Astrocyte (in vitro differentiated cells and primary cell): ENCODE measurements at regions not wholly inside any gene's neighbourhood (a gene's known extent, or its start where the extent isn't known, plus 50 kb on each side); places are given as distances from the start of the nearest gene placed in this dataset.

Experiments used
- DNase-seq: peaks from one replicate; pipeline ENCODE4 v3.0.0-alpha.2; 2010; ENCODE audit warnings: low read depth
- FAIRE-seq: peaks from 2 replicates; lab custom pipeline; 2011; peaks lifted over from hg19 to GRCh38; lab: Jason Lieb, UNC
- H2AFZ ChIP-seq: 2 replicates; pipeline ENCODE4 v1.6.0; 2012; ENCODE audit warnings: low read depth, low read length, inconsistent platforms
- H3K27ac ChIP-seq: 2 replicates; pipeline ENCODE4 v1.5.1; 2011; ENCODE audit warnings: low read depth, low read length, inconsistent platforms
- H3K27me3 ChIP-seq: 2 replicates; pipeline ENCODE4 v1.6.0; 2011; ENCODE audit warnings: low read length, inconsistent platforms; ENCODE audit not compliant: insufficient read depth
- H3K36me3 ChIP-seq: 2 replicates; pipeline ENCODE4 v1.5.1; 2011; ENCODE audit warnings: low read length, inconsistent platforms; ENCODE audit not compliant: insufficient read depth
- H3K4me1 ChIP-seq: 2 replicates; pipeline ENCODE4 v1.5.1; 2011; ENCODE audit warnings: low read length, inconsistent platforms; ENCODE audit not compliant: insufficient read depth
- H3K4me2 ChIP-seq: 2 replicates; pipeline ENCODE4 v1.6.0; 2012; ENCODE audit warnings: low read length, inconsistent platforms
- H3K4me3 ChIP-seq: 2 replicates; pipeline ENCODE4 v1.5.1; 2011; ENCODE audit warnings: low read depth, mild to moderate bottlenecking, low read length, inconsistent platforms; ENCODE audit not compliant: insufficient read depth
- H3K79me2 ChIP-seq: 2 replicates; pipeline ENCODE4 v1.6.0; 2012; ENCODE audit warnings: mild to moderate bottlenecking, low read length, inconsistent platforms; ENCODE audit not compliant: insufficient read depth
- H3K9ac ChIP-seq: 2 replicates; pipeline ENCODE4 v1.6.0; 2012; ENCODE audit warnings: mild to moderate bottlenecking, low read length, inconsistent platforms
- H3K9me3 ChIP-seq: 2 replicates; pipeline ENCODE4 v1.5.1; 2012; ENCODE audit warnings: low read depth, mild to moderate bottlenecking, low read length, inconsistent platforms; ENCODE audit not compliant: insufficient read depth
- H4K20me1 ChIP-seq: 2 replicates; pipeline ENCODE4 v1.6.0; 2012; ENCODE audit warnings: low read length, inconsistent platforms; ENCODE audit not compliant: insufficient read depth
- H3K27ac Mint-ChIP-seq: one replicate; pipeline ENCODE4 v1.8.0; 2021; ENCODE audit warnings: mild to moderate bottlenecking, mixed read lengths; ENCODE audit not compliant: unreplicated experiment
- H3K27me3 Mint-ChIP-seq: one replicate; pipeline ENCODE4 v1.8.0; 2021; ENCODE audit warnings: low read depth, mixed read lengths; ENCODE audit not compliant: unreplicated experiment
- H3K36me3 Mint-ChIP-seq: one replicate; pipeline ENCODE4 v1.8.0; 2021; ENCODE audit warnings: low read depth, mixed read lengths; ENCODE audit not compliant: unreplicated experiment
- H3K4me1 Mint-ChIP-seq: one replicate; pipeline ENCODE4 v1.8.0; 2021; ENCODE audit warnings: low read depth, mixed read lengths; ENCODE audit not compliant: unreplicated experiment
- H3K4me3 Mint-ChIP-seq: one replicate; pipeline ENCODE4 v1.8.0; 2021; ENCODE audit warnings: mild to moderate bottlenecking, moderate library complexity, mixed read lengths; ENCODE audit not compliant: unreplicated experiment
- H3K9me3 Mint-ChIP-seq: one replicate; pipeline ENCODE4 v1.8.0; 2021; ENCODE audit warnings: mild to moderate bottlenecking, mixed read lengths; ENCODE audit not compliant: unreplicated experiment
- EZH2 ChIP-seq: IDR thresholded peaks from 2 replicates; pipeline ENCODE4 v1.6.1; 2012; ENCODE audit warnings: mild to moderate bottlenecking, low read length, inconsistent platforms; ENCODE audit not compliant: insufficient read depth
- TF ChIP-seq, protein P1 (sequence below): IDR thresholded peaks from 2 replicates; pipeline ENCODE4 v1.5.1; 2011; ENCODE audit warnings: low read depth, mild to moderate bottlenecking, inconsistent platforms, low read length, moderate library complexity; ENCODE audit not compliant: insufficient read depth

DNA sequence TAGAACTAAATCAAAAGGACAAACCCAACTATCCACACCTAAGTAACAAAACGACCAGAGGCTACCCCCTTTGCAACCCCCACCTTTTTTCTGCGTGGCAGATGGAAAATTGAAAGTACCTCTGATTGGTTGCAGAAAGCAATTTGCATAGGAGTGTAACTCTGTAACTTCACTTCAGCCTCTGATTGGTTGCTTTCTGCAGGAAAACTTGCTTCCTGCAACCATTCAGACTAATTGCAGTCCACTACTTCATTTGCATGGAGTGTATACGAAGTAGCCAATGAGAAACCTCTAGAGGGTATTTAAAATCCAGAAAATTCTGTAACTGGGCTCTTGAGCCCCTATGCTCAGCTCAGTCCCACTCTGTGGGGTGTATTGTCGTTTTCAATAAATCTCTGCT lies 129.1 kb upstream of the OLIG3 start:
- H3K4me1 Mint-ChIP-seq = no peaks in the 10 kb centered on the region
- no peak overlapping the region for H3K9ac ChIP-seq
- no peak for FAIRE-seq

DNA sequence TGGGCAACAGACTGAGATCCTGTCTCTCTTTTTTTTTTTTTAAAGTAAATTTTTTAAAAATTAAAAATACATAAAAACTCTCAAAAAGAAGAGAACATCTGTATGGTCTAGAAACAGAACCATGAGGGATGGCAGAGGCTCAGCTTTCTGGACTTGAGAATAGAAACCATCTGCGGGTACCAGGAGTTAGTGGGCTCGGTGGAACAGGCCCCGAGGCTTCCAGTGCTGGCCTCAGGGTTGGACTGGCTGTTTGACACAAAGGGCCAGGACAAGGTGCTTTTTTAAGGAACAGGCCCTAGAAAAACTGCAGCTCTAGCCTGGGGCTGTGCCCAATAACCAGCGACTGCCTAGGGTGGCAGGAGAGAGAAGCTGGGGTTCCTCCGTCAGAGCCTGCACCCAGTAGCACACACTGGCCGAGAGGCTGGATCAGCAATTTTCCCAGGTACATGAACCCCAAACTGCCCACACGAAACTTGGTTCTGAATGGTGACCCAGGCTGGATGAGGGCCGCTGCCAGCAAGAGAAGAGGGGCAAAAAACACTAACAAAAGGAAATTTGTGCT lies 131.0 kb upstream of the OLIG3 start:
- no peaks in the 10 kb centered on the region for H4K20me1 ChIP-seq
- no peaks in the 10 kb centered on the region for H3K4me1 ChIP-seq
- FAIRE-seq = no peak
- H3K79me2 ChIP-seq = no peaks in the 10 kb centered on the region
- no peak overlapping the region for H3K4me2 ChIP-seq
- Mint-ChIP-seq H3K4me1 (no peaks in the 10 kb centered on the region), H3K9me3 (no peaks in the 10 kb centered on the region), H3K27me3 (no peaks in the 10 kb centered on the region), H3K36me3 (no peaks in the 10 kb centered on the region), H3K27ac (no peak overlapping the region), H3K4me3 (no peak overlapping the region)
- no peak for TF ChIP-seq EZH2
- TF ChIP-seq, protein P1, sequence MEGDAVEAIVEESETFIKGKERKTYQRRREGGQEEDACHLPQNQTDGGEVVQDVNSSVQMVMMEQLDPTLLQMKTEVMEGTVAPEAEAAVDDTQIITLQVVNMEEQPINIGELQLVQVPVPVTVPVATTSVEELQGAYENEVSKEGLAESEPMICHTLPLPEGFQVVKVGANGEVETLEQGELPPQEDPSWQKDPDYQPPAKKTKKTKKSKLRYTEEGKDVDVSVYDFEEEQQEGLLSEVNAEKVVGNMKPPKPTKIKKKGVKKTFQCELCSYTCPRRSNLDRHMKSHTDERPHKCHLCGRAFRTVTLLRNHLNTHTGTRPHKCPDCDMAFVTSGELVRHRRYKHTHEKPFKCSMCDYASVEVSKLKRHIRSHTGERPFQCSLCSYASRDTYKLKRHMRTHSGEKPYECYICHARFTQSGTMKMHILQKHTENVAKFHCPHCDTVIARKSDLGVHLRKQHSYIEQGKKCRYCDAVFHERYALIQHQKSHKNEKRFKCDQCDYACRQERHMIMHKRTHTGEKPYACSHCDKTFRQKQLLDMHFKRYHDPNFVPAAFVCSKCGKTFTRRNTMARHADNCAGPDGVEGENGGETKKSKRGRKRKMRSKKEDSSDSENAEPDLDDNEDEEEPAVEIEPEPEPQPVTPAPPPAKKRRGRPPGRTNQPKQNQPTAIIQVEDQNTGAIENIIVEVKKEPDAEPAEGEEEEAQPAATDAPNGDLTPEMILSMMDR = no peak
- H3K36me3 ChIP-seq = no peaks in the 10 kb centered on the region
- H3K27ac ChIP-seq = no peak overlapping the region
- no peak overlapping the region for H3K9ac ChIP-seq
- H3K27me3 ChIP-seq = no peaks in the 10 kb centered on the region
- H3K9me3 ChIP-seq = no peaks in the 10 kb centered on the region
- H2AFZ ChIP-seq = no peak overlapping the region
- no peak for DNase-seq
- no peak overlapping the region for H3K4me3 ChIP-seq

More for the DNA sequence above, 129.1 kb upstream of the OLIG3 start:
- no peak for DNase-seq
- Histone ChIP-seq H3K4me2 (no peak overlapping the region), H2AFZ (no peak overlapping the region), H3K4me3 (no peak overlapping the region), H3K27ac (no peak overlapping the region), H3K36me3 (no peaks in the 10 kb centered on the region), H3K79me2 (no peaks in the 10 kb centered on the region), H4K20me1 (no peaks in the 10 kb centered on the region), H3K4me1 (no peaks in the 10 kb centered on the region), H3K9me3 (no peaks in the 10 kb centered on the region), H3K27me3 (no peaks in the 10 kb centered on the region)
- Mint-ChIP-seq H3K4me3 (no peak overlapping the region), H3K9me3 (no peaks in the 10 kb centered on the region), H3K27ac (no peak overlapping the region), H3K27me3 (no peaks in the 10 kb centered on the region), H3K36me3 (no peaks in the 10 kb centered on the region)
- TF ChIP-seq EZH2 = no peak
- TF ChIP-seq, protein P1 = no peak

GRCh38 chr6:137625808-137626207 lies 131.6 kb upstream of the OLIG3 start:
- Mint-ChIP-seq H3K4me3 (no peak overlapping the region), H3K36me3 (no peaks in the 10 kb centered on the region), H3K4me1 (peaks cover 4% of the 10 kb centered on the region), H3K9me3 (no peaks in the 10 kb centered on the region), H3K27ac (no peak overlapping the region), H3K27me3 (no peaks in the 10 kb centered on the region)
- FAIRE-seq = no peak
- no peak overlapping the region for H3K9ac ChIP-seq
- H3K9me3 ChIP-seq = no peaks in the 10 kb centered on the region
- no peaks in the 10 kb centered on the region for H3K27me3 ChIP-seq
- no peaks in the 10 kb centered on the region for H3K79me2 ChIP-seq
- no peaks in the 10 kb centered on the region for H3K4me1 ChIP-seq
- DNase-seq = no peak
- no peaks in the 10 kb centered on the region for H3K36me3 ChIP-seq
- H3K4me3 ChIP-seq = no peak overlapping the region
- no peak overlapping the region for H3K4me2 ChIP-seq
- no peak overlapping the region for H2AFZ ChIP-seq
- no peaks in the 10 kb centered on the region for H4K20me1 ChIP-seq
- no peak overlapping the region for H3K27ac ChIP-seq
- TF ChIP-seq, protein P1 = no peak
- TF ChIP-seq EZH2 = no peak
